ENCODE measurements at regions not wholly inside any gene's neighbourhood (a gene's known extent, or its start where the extent isn't known, plus 50 kb on each side); places are given as distances from the start of the nearest gene placed in this dataset.

- TF ChIP-seq CTCF (IDR thresholded peaks at IDR 0.05) (no peak), POLR2A (IDR thresholded peaks at IDR 0.05) (no peak)
Measured at GRCh38 chr2:45250176-45250575, 240.9 kb upstream of the SIX2 start.
